ENCODE measurements at regions not wholly inside any gene's neighbourhood (a gene's known extent, or its start where the extent isn't known, plus 50 kb on each side); places are given as distances from the start of the nearest gene placed in this dataset.
"Not testable (repeated sequence)": the region's sequence is repeated elsewhere in the genome, so short reads cannot be mapped to it uniquely, and the experiment has no call there.

- DNase-seq, result no peak
These were observed 555.7 kb upstream of the CADM1 start for GRCh38 chr11:116059919-116060318.

GRCh38 chr11:116057000-116057399 lies 552.8 kb upstream of the CADM1 start:
- DNase-seq, result no peak

- no peak for DNase-seq
These were observed 550.8 kb upstream of the CADM1 start for GRCh38 chr11:116055064-116055463.

DNA sequence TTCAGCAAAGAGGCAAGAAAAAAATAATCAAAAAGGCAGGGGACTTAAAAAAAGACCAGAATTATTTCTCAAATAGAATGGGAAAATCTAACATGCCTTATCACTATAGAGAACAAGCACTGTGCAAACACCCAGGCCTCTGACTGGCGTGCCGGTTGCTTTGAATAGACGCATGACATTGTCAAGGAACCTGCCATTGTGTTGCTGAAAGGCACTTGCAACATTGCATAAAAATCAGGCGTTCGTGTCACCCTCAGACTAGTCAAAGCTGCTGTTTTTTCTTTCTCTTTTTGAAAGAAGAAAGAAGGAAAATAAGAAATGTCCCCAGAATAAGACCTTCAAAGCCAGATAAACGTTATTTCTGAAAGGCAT lies 549.3 kb upstream of the CADM1 start:
- no peak for DNase-seq

GRCh38 chr11:116052603-116053547 lies 548.7 kb upstream of the CADM1 start:
- no peak for DNase-seq

DNA sequence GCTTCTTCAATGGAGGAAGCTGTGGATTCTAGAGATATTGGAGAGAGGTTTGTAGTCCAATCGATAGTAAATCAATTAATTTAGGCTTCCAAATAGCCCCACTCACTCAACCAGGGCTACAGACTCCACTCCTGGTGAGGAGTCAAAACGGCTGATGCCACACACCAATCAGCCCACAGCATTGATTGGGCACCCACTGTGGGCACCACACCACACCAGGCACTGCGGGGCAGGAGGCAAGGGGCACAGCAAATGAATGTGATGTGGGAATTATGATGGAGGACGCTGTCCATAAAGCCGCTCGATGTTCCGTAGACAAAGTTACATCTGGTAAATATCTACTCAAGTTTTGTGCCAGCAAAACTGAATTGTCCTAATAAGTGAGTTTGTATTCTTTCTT lies 547.3 kb upstream of the CADM1 start:
- no peak for DNase-seq

DNA sequence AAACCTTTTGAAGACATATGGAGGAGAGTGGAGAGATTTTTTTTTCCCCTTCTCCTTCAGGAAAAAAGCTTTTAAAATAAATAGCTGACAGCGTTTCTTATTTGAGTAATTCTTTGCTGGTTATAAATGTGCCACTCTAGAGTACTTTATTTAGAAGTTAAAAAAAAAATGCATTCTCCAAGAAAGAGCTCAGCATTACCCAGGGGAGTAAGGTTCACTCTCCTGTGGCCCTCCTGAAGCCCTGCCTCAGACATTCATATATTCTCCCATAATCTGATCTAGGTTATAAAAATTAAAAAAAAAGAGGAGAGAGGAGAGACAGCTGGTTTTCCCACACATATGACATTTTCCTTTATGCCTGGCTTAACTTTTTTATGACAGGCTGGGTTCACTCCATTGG lies 545.2 kb upstream of the CADM1 start:
- no peak for DNase-seq

GRCh38 chr11:116046127-116046526 lies 541.9 kb upstream of the CADM1 start:
- no peak for DNase-seq

DNA sequence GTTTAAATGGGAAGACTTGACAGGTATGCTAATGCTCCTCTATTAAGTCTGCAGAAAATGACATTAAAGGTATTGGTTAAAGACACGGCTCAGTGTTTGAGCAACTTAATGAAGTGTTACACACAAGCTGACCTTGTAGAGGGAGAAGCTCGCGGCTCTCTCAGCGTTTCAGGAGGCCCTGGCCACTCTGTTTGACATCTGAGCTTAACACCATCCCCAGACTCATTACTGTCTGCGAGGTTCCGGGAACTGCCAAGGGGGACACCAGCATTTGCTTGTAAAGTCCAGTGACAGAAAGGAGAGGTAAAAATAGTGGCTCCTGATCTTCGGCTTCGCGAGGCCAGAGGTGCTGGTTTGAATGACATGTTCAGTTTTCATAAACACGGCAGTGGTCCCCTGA lies 540.7 kb upstream of the CADM1 start:
- DNase-seq, result no peak

- DNase-seq, result no peak
These were observed 540.3 kb upstream of the CADM1 start for GRCh38 chr11:116044520-116044919.

DNA sequence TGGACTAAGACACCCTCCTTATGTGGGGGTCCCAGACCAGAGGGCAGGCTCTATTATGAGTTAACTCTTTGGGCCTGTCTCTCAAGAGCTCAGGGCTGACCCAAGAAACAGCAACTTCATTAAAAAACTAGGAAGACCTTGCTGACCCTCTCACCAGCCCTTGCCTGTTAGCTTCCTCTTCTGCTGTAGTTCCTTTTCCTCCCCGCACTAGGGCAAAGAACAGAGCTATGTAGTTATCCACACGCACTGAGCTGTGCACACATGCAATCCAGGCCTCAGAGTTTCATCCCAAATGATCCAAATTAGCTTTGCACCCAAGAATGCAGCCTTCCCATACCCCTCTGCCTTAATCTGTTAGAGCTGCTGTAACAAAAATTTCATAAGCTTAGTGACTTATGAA lies 539.6 kb upstream of the CADM1 start:
- no peak for DNase-seq

DNA sequence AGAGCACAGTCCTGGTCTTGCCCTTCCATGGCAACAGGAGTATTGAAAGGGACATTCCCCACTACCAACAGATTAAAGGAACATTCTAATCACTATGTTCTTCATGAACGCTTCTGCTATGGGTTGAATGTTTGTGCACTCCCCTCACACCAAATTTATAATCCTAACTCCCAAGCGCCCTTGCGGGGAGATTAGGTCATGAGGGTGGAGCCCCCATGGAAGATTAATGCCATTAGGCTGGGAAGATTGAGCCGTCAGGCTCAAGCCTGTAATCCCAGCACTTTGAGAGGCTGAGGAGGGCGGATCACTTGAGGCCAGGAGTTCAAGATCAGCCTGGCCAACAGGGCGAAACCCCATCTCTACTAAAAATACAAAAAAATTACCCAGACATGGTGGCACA lies 538.8 kb upstream of the CADM1 start:
- not testable (repeated sequence) for DNase-seq

DNA sequence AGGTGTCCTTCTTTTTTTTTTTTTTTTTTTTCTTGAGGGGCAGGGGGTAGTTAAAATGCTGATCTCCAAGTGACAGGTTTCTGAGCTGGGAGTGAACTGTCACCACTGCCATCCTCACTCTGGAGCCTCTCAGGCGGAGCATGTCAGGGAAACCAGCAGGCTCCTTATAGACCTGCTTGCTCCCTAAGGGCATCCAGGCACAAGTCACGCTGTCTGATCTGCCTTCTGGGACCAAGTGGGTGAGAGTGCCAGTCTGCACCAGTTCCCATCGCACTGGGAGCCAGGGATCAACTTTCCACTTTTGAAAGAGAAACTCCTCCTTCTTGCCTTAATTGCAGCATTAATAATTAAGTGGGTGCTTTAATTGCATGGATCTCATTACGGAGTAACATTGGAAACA lies 537.9 kb upstream of the CADM1 start:
- no peak for DNase-seq

DNA sequence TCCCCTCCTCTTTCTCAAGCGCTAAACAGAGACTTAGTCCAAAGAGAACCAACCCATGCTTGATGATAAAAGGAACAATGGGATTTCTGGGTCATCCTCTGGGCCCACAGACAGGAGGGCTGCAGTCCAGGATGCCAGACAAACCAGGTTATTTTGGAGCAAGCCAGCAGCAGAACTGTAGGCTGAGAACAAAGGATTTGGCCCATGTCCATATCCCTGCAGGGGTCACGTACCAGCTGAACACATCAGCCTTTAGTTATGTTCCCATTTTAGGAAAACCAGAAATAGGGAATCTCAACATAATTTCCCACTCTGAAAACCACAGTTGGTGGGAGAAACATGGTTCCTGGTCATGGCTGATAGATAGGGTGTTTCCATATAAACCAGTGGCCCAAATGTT lies 533.6 kb upstream of the CADM1 start:
- no peak for DNase-seq

GRCh38 chr11:116035977-116036376 lies 531.8 kb upstream of the CADM1 start:
- no peak for DNase-seq

DNA sequence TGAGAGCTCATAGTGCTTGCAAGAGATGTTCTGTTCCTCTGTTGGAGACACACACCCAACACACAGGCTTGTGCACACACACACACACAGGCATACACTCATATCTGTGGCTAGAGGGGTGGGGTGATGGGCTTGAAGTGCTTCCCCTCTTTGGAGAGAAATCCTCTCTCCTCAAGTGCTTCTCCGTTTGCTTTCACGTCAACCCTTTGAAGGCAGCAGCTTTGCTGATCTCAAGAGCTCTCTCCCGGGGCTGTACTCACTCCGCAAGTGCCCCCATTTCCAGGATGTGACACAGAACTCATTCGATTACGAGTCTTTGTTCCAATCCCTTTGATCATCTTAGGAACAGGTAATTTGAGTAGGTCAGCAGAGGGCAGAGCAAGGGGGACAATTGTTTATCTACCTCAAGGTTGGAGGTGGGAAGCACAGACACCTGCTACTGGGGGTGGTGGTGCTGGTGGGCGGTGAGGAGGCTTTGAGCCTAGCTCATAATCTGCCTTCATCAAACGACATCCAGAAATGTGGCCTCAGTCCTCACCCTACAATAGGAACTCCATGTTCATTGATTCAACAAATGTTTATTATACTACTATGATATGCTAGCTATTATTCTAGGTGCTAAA lies 529.8 kb upstream of the CADM1 start:
- DNase-seq, result no peak

DNA sequence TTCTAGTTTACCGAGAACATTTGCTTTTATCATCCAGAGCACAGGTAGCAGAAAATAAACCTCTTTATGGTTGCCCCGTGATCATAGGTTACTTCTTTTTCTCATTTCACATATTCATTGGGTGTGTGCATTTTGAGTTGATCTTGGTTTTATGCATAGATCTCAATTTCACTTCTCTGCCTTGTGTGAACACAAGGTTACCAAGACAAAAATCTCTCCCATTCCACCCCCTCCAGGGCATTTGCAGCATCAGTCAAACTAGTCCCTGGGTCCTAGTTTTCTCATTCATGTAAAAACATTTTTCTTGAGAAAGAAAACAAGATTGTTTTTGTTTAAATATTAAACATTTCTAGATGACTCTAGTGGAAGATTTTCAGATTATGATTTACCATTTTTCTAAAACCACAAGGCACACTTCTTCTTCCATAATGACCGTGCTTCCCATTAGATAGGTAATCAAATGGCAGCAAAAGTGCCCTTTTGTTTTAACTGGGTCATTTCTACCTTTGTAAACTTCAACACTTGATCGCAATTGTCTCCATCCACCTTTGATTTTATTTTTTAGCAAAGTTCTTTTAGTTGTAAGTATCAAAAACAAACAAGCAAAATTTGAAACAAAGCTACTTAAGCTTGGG lies 526.6 kb upstream of the CADM1 start:
- DNase-seq, result no peak

GRCh38 chr11:116028506-116028905 lies 524.3 kb upstream of the CADM1 start:
- DNase-seq, result not testable (repeated sequence)

DNA sequence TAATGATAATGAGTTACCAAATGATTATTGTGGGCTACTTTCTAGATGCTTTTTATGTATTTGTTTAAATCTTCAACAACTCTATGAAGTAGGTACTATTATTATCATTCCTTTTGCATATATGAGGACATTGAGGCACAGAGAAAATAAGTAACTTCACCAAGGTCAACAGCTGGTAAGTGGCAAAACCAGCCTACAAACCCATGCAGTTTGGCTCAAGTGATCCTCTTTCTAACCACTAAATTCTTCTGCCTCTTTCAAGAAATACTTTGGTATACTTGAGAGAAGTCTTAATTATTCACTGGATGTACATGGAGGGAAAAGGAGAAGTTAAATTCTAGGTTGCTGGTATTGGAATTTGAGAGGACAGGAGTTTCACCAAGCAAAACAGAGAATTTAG lies 495.2 kb upstream of the CADM1 start:
- DNase-seq, result no peak

DNA sequence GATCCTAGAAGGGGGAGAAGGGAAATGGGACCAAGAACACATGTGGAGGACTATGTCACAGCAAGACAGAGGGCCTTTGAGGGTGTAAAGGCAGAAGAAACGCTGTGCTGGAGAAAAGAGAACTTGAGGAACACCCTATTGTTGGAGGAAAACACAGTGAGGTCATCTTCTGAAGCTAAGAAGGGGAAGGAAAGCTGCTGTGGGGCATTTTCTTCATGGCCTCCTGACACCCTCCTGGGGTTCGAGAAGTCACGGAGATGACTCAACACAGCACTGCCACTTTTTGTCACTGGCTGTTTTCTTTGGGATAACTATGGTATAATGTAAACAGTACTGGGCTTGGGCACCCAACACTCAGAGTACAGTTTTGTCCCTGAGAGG lies 492.6 kb upstream of the CADM1 start:
- no peak for DNase-seq

GRCh38 chr11:115996125-115996807 lies 492.1 kb upstream of the CADM1 start:
- no peak for DNase-seq

DNA sequence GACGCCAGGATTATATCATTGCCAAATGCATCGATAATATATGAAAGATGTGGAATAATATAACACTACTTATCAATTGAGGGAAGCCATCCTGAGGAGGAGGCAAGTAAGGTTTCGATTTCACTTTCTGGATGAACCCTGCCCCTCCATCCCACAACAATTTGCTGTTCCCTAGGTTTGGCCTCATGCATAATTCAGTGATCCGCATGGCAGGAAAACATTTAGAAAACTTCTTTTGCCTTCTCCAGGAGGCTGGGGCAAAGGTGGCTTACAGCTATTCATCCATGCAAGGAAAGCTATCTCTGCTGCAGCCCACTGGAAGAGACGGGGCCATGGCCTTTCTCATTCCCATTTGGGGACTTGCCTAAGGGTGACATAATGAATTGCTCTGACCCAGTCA lies 489.4 kb upstream of the CADM1 start:
- no peak for DNase-seq

- no peak for DNase-seq
These were observed 485.8 kb upstream of the CADM1 start for GRCh38 chr11:115990004-115990447.

Data from activated CD8-positive, alpha-beta memory T cell treated with anti-CD3 and anti-CD28 coated beads for 24 hours (primary cell).